ENCODE measurements at regions not wholly inside any gene's neighbourhood (a gene's known extent, or its start where the extent isn't known, plus 50 kb on each side); places are given as distances from the start of the nearest gene placed in this dataset.

- TF ChIP-seq, protein P1, sequence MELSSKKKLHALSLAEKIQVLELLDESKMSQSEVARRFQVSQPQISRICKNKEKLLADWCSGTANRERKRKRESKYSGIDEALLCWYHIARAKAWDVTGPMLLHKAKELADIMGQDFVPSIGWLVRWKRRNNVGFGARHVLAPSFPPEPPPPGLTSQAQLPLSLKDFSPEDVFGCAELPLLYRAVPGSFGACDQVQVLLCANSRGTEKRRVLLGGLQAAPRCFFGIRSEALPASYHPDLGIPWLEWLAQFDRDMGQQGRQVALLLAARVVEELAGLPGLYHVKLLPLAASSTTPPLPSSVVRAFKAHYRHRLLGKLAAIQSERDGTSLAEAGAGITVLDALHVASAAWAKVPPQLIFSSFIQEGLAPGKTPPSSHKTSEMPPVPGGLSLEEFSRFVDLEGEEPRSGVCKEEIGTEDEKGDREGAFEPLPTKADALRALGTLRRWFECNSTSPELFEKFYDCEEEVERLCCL (CRISPR knock-in tag; IDR thresholded peaks at IDR 0.05; ENCODE audit: borderline replicate concordance), result no peak; the same call in 1 of the 2 replicates
- TF ChIP-seq EED (CRISPR knock-in tag; IDR thresholded peaks at IDR 0.05) (no peak), SETDB1 (CRISPR knock-in tag; IDR thresholded peaks at IDR 0.05; ENCODE audit: borderline replicate concordance) (no peak), NCOA2 (CRISPR knock-in tag; IDR thresholded peaks at IDR 0.05) (no peak), CBX2 (IDR thresholded peaks at IDR 0.05; ENCODE audit: low read depth, low read length) (no peak), CBX2 (CRISPR knock-in tag; IDR thresholded peaks at IDR 0.05; ENCODE audit: low read depth) (no peak), ZNF441 (CRISPR knock-in tag; IDR thresholded peaks at IDR 0.05; ENCODE audit: borderline replicate concordance) (peak; percentile 66; the same call in 1 of the 2 replicates), POLR2G (IDR thresholded peaks at IDR 0.05; ENCODE audit: low read depth, low read length) (peak; percentile 79), MTA1 (CRISPR knock-in tag; IDR thresholded peaks at IDR 0.05; ENCODE audit: borderline replicate concordance) (peak; percentile 51; the same call in 1 of the 2 replicates), JARID2 (CRISPR knock-in tag; IDR thresholded peaks at IDR 0.05; ENCODE audit: insufficient replicate concordance) (no peak), HOXA9 (CRISPR knock-in tag; IDR thresholded peaks at IDR 0.05; ENCODE audit: borderline replicate concordance) (no peak), BCL6 (CRISPR knock-in tag; IDR thresholded peaks at IDR 0.05) (peak; percentile 42; the same call in 1 of the 2 replicates), TEAD3 (CRISPR knock-in tag; optimal IDR thresholded peaks at IDR 0.05; ENCODE audit: borderline replicate concordance) (peak; percentile 63), POLR2A (IDR thresholded peaks at IDR 0.05; ENCODE audit: insufficient read depth in 1 of 2, low read depth in 2 of 2, low read length in 2 of 2) (peak in 1 of 2 experiments; percentile 43; a peak in 2 of 4 replicates), BCL3 (CRISPR knock-in tag; IDR thresholded peaks at IDR 0.05) (0 out of 2 replicates have a peak, but pooled peaks have one; percentile 57), IKZF5 (CRISPR knock-in tag; IDR thresholded peaks at IDR 0.05) (no peak), SRSF4 (IDR thresholded peaks at IDR 0.05; ENCODE audit: low read depth, low read length, poor library complexity, severe bottlenecking) (no peak), ZNF230 (CRISPR knock-in tag; IDR thresholded peaks at IDR 0.05) (peak; percentile 42; the same call in 1 of the 2 replicates), TP53 (CRISPR knock-in tag; conservative IDR thresholded peaks at IDR 0.05) (0 out of 2 replicates have a peak, but pooled peaks have one; percentile 60), TFDP2 (CRISPR knock-in tag; IDR thresholded peaks at IDR 0.05) (peak; percentile 25)
- TF ChIP-seq, protein P2, sequence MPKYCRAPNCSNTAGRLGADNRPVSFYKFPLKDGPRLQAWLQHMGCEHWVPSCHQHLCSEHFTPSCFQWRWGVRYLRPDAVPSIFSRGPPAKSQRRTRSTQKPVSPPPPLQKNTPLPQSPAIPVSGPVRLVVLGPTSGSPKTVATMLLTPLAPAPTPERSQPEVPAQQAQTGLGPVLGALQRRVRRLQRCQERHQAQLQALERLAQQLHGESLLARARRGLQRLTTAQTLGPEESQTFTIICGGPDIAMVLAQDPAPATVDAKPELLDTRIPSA (CRISPR knock-in tag; IDR thresholded peaks at IDR 0.05; ENCODE audit: borderline replicate concordance), result no peak
- TF ChIP-seq, protein P3, sequence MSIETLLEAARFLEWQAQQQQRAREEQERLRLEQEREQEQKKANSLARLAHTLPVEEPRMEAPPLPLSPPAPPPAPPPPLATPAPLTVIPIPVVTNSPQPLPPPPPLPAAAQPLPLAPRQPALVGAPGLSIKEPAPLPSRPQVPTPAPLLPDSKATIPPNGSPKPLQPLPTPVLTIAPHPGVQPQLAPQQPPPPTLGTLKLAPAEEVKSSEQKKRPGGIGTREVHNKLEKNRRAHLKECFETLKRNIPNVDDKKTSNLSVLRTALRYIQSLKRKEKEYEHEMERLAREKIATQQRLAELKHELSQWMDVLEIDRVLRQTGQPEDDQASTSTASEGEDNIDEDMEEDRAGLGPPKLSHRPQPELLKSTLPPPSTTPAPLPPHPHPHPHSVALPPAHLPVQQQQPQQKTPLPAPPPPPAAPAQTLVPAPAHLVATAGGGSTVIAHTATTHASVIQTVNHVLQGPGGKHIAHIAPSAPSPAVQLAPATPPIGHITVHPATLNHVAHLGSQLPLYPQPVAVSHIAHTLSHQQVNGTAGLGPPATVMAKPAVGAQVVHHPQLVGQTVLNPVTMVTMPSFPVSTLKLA (IDR thresholded peaks at IDR 0.05), result no peak; the same call in 1 of the 2 replicates
Observed at GRCh38 chr17:77449908-77450741, 309.4 kb downstream of the SEC14L1 start (continued).

Measured in HepG2 (cell line).